Myocyte (in vitro differentiated cells): ENCODE measurements at regions not wholly inside any gene's neighbourhood (a gene's known extent, or its start where the extent isn't known, plus 50 kb on each side); places are given as distances from the start of the nearest gene placed in this dataset.
"Not testable (repeated sequence)": the region's sequence is repeated elsewhere in the genome, so short reads cannot be mapped to it uniquely, and the experiment has no call there.

Source experiments
- DNase-seq: peaks from one replicate; pipeline ENCODE4 v3.0.0-alpha.2; 2012; ENCODE audit warnings: low read depth

- DNase-seq: no peak
These were observed 756.3 kb upstream of the ADGRL3 start for GRCh38 chr4:60443796-60444195.

GRCh38 chr4:60450054-60450453 lies 750.1 kb upstream of the ADGRL3 start:
- no peak for DNase-seq

GRCh38 chr4:60452266-60452665 lies 747.9 kb upstream of the ADGRL3 start:
- DNase-seq: no peak

- no peak for DNase-seq
These were observed 744.7 kb upstream of the ADGRL3 start for GRCh38 chr4:60455380-60455779.

- DNase-seq: no peak
These were observed 738.6 kb upstream of the ADGRL3 start for GRCh38 chr4:60461551-60461950.

GRCh38 chr4:60463857-60464502 lies 736.1 kb upstream of the ADGRL3 start:
- no peak for DNase-seq

- no peak for DNase-seq
These were observed 717.2 kb upstream of the ADGRL3 start for GRCh38 chr4:60482921-60483351.

- no peak for DNase-seq
These were observed 714.9 kb upstream of the ADGRL3 start for GRCh38 chr4:60485276-60485675.

GRCh38 chr4:60487118-60487761 lies 712.9 kb upstream of the ADGRL3 start:
- DNase-seq: not testable (repeated sequence)

- DNase-seq: no peak
These were observed 699.3 kb upstream of the ADGRL3 start for GRCh38 chr4:60500810-60501209.

GRCh38 chr4:60502733-60503132 lies 697.4 kb upstream of the ADGRL3 start:
- no peak for DNase-seq

- no peak for DNase-seq
These were observed 694.1 kb upstream of the ADGRL3 start for GRCh38 chr4:60506061-60506460.

- DNase-seq: no peak
These were observed 677.9 kb upstream of the ADGRL3 start for GRCh38 chr4:60522265-60522664.

- no peak for DNase-seq
These were observed 668.2 kb upstream of the ADGRL3 start for GRCh38 chr4:60531776-60532379.

GRCh38 chr4:60544981-60545380 lies 655.1 kb upstream of the ADGRL3 start:
- DNase-seq: no peak

GRCh38 chr4:60562334-60562733 lies 637.8 kb upstream of the ADGRL3 start:
- no peak for DNase-seq

- no peak for DNase-seq
These were observed 634.6 kb upstream of the ADGRL3 start for GRCh38 chr4:60565558-60565957.

GRCh38 chr4:60575336-60575735 lies 624.8 kb upstream of the ADGRL3 start:
- DNase-seq: no peak

- no peak for DNase-seq
These were observed 620.8 kb upstream of the ADGRL3 start for GRCh38 chr4:60579335-60579734.

- no peak for DNase-seq
These were observed 618.1 kb upstream of the ADGRL3 start for GRCh38 chr4:60581919-60582536.

GRCh38 chr4:60588556-60588955 lies 611.6 kb upstream of the ADGRL3 start:
- DNase-seq: no peak

GRCh38 chr4:60589425-60589824 lies 610.7 kb upstream of the ADGRL3 start:
- no peak for DNase-seq
